Activated naive CD4-positive, alpha-beta T cell treated with anti-CD3 and anti-CD28 coated beads, Interleukin-2, amount 50 U/mL, for 24 hours (primary cell): ENCODE measurements at regions not wholly inside any gene's neighbourhood (a gene's known extent, or its start where the extent isn't known, plus 50 kb on each side); places are given as distances from the start of the nearest gene placed in this dataset.
A peak's percentile ranks its signal among the peaks of the same experiment; 100 is the strongest.

ENCODE experiments used
- H3K27ac Mint-ChIP-seq: one replicate; pipeline ENCODE4 v1.8.0; 2021; ENCODE audit warnings: mild to moderate bottlenecking, mixed read lengths
- H3K27me3 Mint-ChIP-seq: one replicate; pipeline ENCODE4 v1.8.0; 2021; ENCODE audit warnings: mixed read lengths
- H3K36me3 Mint-ChIP-seq: one replicate; pipeline ENCODE4 v1.8.0; 2021; ENCODE audit warnings: mixed read lengths
- H3K4me1 Mint-ChIP-seq: one replicate; pipeline ENCODE4 v1.8.0; 2021; ENCODE audit warnings: mixed read lengths
- H3K4me3 Mint-ChIP-seq: one replicate; pipeline ENCODE4 v1.8.0; 2021; ENCODE audit warnings: mild to moderate bottlenecking, mixed read lengths
- H3K9me3 Mint-ChIP-seq: one replicate; pipeline ENCODE4 v1.8.0; 2021; ENCODE audit warnings: mixed read lengths

DNA sequence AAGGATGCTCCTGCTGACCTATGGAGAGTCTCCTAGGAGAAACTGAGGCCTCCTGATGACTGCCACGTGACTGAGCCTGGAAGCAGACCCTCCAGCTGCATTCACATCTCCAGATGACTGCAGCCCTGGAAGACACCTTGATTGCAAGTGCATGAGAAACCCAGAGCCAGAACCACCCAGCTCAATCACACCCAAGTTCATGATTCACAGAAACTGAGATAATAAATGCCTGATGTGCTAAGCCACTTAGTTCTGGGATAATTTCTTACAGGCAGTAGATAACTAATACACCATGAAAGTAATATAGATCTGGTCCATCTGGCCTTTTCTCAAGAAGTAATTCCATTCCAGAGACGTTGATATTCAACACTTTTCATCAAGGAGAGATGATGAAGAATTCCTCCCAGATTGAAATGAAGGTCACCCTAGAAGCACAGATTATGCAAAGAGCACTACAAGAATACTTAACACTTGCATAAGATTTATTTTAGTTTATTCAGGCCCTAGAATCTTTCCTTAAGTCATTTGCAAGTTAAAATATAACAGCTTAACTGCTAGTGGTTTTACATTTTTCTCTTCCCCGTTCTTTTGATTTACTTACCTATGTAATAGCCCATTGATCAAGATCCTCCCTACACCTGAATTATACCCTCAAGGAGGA lies 208.2 kb upstream of the INHBA start:
- Mint-ChIP-seq H3K4me1 (no peaks in the 10 kb centered on the region), H3K27me3 (peaks cover 4% of the 10 kb centered on the region), H3K9me3 (peaks cover 4% of the 10 kb centered on the region), H3K4me3 (no peak overlapping the region), H3K36me3 (no peaks in the 10 kb centered on the region), H3K27ac (no peak overlapping the region)

DNA sequence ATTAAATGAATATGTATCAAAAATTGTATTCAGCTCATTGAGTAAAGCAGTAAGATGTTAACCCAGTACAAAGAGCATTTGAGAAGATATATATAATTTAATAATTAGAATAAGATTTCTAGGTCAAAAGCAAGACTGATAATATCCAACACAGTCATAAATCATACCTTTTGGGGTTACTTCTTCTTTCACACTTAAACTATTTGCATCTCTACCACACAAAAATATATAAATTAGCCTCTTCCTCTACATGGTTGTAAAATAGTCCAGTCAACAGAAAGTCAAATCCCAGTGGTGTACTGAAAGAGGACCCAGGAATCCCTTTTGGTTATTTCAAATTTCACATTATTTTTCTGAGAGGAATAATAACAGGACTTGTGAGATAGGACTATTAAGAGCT lies 204.6 kb upstream of the INHBA start:
- Mint-ChIP-seq H3K4me3 (no peak overlapping the region), H3K27me3 (peaks cover 4% of the 10 kb centered on the region), H3K36me3 (no peaks in the 10 kb centered on the region), H3K9me3 (peaks cover 4% of the 10 kb centered on the region), H3K4me1 (no peaks in the 10 kb centered on the region), H3K27ac (no peak overlapping the region)

DNA sequence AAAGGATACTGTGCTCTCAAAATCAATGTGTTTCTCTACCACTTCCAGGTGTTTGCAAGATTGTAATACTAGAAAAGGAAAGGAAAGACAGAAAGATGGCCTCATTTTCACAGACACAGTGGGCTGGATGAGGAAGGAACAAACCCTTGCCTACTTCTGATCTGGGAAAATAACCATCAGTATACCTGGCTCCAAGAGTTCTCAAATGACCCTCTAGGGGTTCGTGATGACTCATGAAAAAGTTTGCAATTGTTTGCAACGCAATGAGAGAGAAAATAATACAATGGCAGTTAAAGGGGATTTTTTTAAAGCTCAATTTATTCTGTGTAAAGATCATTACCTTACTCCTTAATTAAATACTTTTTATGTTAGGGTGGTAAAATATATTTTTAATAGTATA lies 197.6 kb upstream of the INHBA start:
- Mint-ChIP-seq H3K4me1 (no peaks in the 10 kb centered on the region), H3K4me3 (no peak overlapping the region), H3K27me3 (peaks cover 8% of the 10 kb centered on the region), H3K9me3 (no peaks in the 10 kb centered on the region), H3K36me3 (no peaks in the 10 kb centered on the region), H3K27ac (no peak overlapping the region)

DNA sequence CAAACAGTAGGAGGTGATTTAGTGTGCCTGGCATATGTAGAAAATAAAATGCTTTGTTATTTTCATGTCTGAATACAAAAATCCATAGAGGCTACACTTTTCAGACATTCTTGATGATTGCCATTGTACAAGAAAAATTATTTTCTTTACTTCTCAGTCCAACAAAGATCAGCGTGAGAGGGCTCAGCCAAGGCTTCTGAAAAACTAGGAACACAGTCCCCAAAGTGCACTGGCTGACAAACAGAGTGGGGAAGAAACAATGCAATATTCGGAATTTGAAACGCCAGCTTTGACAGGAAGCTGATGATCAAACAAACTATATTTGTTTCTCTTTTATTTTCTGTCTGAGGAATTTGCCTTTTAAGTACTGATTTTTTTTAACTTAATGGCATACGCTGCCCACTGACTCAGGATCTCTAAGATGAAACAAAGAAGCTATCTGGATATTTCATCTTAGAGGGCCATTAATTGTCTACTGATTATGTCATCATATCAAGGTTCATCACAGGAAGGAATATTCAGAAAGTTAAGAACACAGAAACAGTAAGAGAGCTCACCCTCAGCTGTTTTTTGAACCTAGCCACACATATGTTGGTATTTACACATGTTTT lies 197.0 kb upstream of the INHBA start:
- peaks cover 8% of the 10 kb centered on the region for H3K27me3 Mint-ChIP-seq
- no peaks in the 10 kb centered on the region for H3K36me3 Mint-ChIP-seq
- H3K4me3 Mint-ChIP-seq = no peak overlapping the region
- no peaks in the 10 kb centered on the region for H3K4me1 Mint-ChIP-seq
- H3K27ac Mint-ChIP-seq = no peak overlapping the region
- H3K9me3 Mint-ChIP-seq = no peaks in the 10 kb centered on the region

DNA sequence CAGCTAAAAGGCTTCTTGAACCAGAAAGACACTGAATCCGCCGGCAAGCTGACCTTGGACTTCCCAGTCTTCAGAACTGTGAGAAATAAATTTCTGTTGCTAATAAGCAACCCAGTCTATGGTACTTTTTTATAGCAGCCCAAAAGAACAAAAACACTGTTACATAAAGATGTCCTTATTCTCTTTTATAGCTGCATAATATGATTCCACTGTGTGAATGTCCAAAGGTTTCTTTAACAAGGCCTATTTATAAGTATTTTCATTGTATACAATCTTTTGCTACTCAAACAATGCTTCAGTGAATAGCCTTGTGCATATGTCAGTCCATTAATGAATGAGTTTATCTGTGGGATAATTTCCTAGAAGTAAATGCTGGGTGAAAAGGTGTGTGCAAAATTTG lies 190.8 kb upstream of the INHBA start:
- H3K4me1 Mint-ChIP-seq = no peaks in the 10 kb centered on the region
- no peak overlapping the region for H3K27ac Mint-ChIP-seq
- no peaks in the 10 kb centered on the region for H3K9me3 Mint-ChIP-seq
- H3K4me3 Mint-ChIP-seq = no peak overlapping the region
- H3K36me3 Mint-ChIP-seq = no peaks in the 10 kb centered on the region
- H3K27me3 Mint-ChIP-seq = peaks cover 8% of the 10 kb centered on the region

DNA sequence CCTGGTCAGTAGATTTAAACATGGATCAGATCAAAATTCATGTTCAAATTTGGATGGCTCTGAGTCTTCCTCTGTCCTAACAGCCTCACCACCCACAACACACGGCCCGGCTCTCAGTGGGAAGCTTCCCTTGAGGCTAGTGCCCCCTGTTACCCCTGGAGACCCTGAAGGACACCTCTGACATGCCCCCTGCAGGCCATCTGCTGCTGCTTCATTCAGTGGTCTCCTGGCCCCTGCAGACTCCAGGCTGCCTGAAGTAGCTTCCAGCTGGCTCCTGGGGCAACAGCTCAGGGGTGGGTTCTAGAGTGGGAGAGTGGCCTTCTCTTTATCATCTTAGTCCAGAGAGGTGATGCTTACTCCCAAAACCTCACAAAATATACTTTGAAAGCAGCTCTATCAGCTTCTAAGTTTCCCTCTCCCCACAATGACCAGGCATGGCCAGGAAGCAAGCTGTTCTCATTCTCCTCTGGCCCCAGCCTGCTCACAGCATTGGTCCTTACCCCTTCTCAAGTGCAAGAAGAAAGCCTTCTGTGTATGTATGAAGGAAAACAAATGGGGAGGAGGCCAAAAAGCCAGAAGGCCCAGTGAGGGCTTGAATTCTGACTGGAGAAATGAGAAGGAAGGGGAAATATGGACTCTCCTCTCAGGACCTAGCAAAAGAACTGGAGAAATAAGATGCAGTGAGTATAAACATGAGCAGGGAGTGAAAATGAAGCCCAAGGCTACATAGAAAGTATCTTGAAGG lies 189.6 kb upstream of the INHBA start:
- peaks cover 5% of the 10 kb centered on the region for H3K27me3 Mint-ChIP-seq
- no peaks in the 10 kb centered on the region for H3K9me3 Mint-ChIP-seq
- H3K36me3 Mint-ChIP-seq = no peaks in the 10 kb centered on the region
- no peak overlapping the region for H3K4me3 Mint-ChIP-seq
- no peaks in the 10 kb centered on the region for H3K4me1 Mint-ChIP-seq
- no peak overlapping the region for H3K27ac Mint-ChIP-seq

DNA sequence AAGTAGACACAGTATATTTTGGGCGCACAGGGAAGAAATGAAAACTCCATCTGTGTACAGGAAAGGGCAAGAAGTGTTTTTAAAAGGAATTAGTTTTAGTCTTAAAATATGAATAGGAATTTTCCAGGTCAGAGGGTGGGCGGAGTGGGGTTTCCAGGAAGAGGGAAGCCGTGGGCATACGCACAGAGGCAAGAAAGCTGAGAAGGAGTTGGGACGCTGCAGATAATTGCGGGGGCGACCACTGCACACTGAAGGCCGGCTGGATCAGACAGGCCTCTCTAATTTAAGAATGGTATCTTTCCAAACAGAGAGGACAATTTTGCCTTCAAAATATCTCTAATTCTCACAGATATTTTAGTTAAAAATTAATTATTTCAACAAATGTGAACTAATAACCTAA lies 189.1 kb upstream of the INHBA start:
- Mint-ChIP-seq H3K27ac (no peak overlapping the region), H3K9me3 (no peaks in the 10 kb centered on the region), H3K27me3 (peaks cover 3% of the 10 kb centered on the region), H3K4me1 (no peaks in the 10 kb centered on the region), H3K36me3 (no peaks in the 10 kb centered on the region), H3K4me3 (no peak overlapping the region)

DNA sequence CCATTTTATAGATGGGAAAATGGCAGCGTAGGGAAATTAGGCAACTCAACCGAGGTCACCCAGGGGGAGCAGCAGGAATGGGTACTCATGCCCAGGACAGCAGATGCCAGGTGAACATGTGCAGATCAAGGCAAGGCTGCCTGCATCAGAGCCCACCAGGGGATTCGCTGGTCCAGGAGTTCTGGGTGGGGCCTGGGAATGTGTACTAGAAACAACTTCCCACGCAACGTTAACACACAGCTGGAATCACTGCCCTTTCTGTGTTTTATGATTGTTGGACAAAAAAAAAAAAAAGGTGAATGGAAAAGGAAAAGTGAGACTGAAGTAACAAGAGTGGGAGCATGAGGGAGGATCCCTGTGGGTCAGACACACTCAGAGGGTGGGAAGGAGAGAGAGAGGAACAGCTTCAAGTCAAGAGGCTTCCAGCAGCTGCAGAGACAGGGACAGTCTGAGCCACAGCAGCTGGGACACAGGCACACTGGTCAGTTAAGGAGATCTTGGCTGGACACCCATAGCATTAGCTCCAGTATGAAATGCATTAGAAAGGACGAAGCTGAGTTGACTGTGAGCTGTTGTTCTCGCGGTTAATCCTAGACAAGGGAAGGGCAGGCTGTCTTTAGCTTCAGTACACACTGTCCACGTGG lies 187.9 kb upstream of the INHBA start:
- Mint-ChIP-seq H3K36me3 (no peaks in the 10 kb centered on the region), H3K4me3 (no peak overlapping the region), H3K27me3 (peaks cover 1% of the 10 kb centered on the region), H3K9me3 (no peaks in the 10 kb centered on the region), H3K4me1 (no peaks in the 10 kb centered on the region), H3K27ac (no peak overlapping the region)

DNA sequence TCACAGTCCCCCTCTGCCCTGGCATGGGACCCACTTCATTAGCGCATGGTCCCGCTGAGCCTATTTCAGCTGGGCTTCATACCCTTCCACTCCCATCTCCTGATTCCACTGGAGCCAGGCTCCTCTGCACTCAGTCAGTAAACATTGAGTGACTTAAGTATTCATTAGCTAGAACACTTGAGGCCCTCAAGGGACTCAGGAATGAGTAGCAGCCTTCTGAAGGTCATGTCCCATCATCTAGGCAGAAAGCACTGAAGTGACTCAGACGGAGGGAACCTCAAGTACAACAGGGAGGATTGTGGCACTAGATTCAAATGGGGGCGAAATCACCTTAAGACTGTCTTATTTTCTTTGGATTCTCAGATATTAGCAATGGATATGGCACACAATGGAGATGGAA lies 186.6 kb upstream of the INHBA start:
- no peaks in the 10 kb centered on the region for H3K9me3 Mint-ChIP-seq
- H3K4me1 Mint-ChIP-seq = peaks cover 6% of the 10 kb centered on the region
- H3K27me3 Mint-ChIP-seq = peaks cover 1% of the 10 kb centered on the region
- H3K4me3 Mint-ChIP-seq = no peak overlapping the region
- H3K36me3 Mint-ChIP-seq = no peaks in the 10 kb centered on the region
- H3K27ac Mint-ChIP-seq = no peak overlapping the region

DNA sequence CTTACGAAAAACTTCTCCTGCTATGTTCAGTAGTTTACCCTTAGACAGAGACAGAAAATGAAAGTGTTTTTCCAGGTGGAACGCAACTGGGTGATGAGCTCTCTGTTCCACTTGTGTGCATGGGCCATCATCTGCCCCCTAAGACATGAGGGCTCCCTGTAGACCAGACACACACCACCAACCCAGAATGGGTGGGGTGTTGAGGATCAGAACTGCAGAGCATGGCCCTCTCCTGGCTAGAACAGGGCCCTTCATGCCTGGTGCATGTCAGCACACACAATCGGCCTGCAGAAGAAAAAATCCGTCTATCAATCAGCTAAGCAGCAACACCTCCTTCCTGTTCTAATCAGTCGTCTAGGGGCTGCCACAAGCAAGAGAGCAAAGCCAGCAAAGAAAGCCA lies 186.2 kb upstream of the INHBA start:
- Mint-ChIP-seq H3K4me1 (peaks cover 6% of the 10 kb centered on the region), H3K27ac (no peak overlapping the region), H3K9me3 (no peaks in the 10 kb centered on the region)

DNA sequence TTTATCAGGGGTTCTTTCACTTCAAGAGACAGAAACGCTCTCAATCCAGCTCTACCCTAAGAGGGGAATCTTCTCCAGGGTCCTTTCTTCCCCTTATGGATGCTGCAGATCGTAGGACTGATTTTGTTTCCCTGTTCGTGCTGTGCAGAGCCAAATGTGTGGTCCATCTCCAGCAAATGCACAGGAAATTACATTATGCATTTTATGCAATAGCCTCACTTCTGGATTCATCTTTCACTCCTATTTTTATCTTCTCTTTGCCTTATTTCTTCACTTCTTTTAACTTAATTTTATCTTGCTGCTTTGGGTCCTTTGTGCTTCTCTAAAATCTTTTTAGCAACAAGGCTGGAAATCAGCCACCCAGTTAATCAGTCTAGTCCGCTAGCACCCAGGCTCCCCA lies 184.5 kb upstream of the INHBA start:
- Mint-ChIP-seq H3K27me3 (no peaks in the 10 kb centered on the region), H3K9me3 (peaks cover under 1% of the 10 kb centered on the region), H3K27ac (no peak overlapping the region), H3K4me3 (no peak overlapping the region), H3K36me3 (no peaks in the 10 kb centered on the region), H3K4me1 (peaks cover 13% of the 10 kb centered on the region)

More for the DNA sequence above, 186.2 kb upstream of the INHBA start:
- H3K36me3 Mint-ChIP-seq = no peaks in the 10 kb centered on the region
- peaks cover 1% of the 10 kb centered on the region for H3K27me3 Mint-ChIP-seq
- H3K4me3 Mint-ChIP-seq = no peak overlapping the region

DNA sequence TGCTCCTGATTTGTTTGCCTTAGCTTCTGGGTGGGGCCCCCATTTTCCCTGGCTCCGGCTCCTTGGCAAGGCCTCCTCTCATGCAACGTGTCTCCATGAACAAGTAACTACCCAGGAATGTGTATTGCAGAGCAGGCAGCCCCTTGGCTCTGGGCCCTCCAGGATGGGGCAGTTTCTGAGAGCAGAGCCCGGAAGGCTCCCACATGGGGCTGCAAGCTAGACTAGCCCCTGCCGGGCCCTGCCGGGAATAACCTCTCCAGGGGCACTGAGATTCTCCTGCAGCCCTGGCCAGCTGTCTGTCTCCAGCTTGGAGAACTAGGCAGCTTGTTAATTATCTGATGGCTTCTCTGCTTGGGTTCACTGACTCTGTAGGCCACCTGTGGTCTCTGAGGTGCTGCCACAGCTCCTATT lies 184.0 kb upstream of the INHBA start:
- Mint-ChIP-seq H3K27ac (no peak overlapping the region), H3K36me3 (peaks cover 2% of the 10 kb centered on the region), H3K4me3 (no peak overlapping the region), H3K9me3 (peaks cover 6% of the 10 kb centered on the region), H3K27me3 (no peaks in the 10 kb centered on the region), H3K4me1 (peaks cover 18% of the 10 kb centered on the region)

DNA sequence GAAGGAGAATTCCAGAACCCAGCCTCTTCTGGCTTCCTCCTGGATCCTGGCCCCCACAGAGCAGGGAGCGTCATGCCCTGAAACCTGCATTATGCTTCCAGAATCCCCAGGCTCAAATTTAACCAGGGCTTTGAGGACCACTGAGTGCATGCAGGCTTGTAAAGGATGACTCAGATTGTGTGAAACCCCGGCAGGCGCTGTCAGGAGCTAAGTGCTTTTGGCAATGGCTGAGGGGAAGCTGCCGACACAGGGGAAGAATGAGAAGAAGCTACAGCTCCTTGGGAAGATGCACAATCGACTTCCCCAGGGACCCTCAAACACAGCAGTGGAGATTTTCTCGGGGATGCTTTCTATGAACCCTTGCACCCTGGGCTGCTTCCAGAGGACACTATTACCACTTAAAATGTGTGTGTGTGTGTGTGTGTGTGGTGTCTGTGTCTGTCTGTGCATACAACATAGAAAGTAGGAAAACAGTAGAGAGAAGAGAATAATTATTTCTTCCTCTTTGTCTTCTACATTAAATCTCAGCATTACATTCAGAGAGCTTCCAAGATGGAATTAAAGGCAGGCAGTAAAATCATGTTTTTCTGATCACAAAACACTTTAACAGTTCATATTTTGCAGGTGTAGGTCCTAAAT lies 183.5 kb upstream of the INHBA start:
- H3K9me3 Mint-ChIP-seq = peaks cover 6% of the 10 kb centered on the region
- H3K36me3 Mint-ChIP-seq = peaks cover 5% of the 10 kb centered on the region
- no peak overlapping the region for H3K4me3 Mint-ChIP-seq
- H3K27me3 Mint-ChIP-seq = no peaks in the 10 kb centered on the region
- H3K4me1 Mint-ChIP-seq = peaks cover 23% of the 10 kb centered on the region
- no peak overlapping the region for H3K27ac Mint-ChIP-seq

DNA sequence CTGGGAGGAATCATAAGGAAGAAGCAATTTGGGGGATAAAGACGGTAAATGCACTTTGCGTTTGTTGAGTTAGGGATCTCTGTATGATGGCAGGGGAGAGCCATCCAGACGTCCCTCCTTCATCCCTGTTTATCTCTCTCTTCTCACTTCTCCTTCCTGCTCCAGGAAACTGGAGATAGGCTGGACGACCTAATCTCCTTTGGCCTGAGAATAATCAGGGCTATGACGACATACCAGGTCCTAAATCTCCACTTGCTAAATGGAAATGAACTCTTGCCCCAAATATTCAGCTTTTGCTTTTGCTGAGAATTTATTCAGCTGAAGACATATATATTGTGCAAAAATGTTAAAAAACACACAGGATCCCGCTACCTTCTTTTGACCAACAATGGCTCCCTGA lies 182.9 kb upstream of the INHBA start:
- H3K4me1 Mint-ChIP-seq = peaks cover 29% of the 10 kb centered on the region
- no peak overlapping the region for H3K4me3 Mint-ChIP-seq
- no peaks in the 10 kb centered on the region for H3K27me3 Mint-ChIP-seq
- peaks cover 6% of the 10 kb centered on the region for H3K9me3 Mint-ChIP-seq
- H3K27ac Mint-ChIP-seq = no peak overlapping the region
- peaks cover 6% of the 10 kb centered on the region for H3K36me3 Mint-ChIP-seq

DNA sequence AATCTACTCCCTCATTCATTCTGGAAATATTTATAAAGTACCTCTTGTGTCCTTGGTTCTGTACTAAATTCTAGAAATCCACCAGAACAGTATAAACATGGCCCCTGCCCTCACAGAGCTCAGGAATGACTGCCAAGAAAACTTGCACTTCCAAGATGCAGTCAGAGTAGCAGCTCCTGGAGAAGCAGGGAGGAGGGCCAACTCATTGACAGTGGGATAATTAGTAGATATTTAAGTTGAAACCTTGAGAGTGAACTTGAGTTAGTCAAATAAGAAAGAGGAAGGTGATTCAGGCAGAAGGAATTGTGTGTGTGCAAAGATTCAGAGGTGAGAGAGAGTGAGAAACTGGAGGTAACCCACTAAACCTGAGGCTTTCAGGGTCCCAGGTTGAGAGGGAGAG lies 182.2 kb upstream of the INHBA start:
- H3K4me3 Mint-ChIP-seq = no peak overlapping the region
- peaks cover 34% of the 10 kb centered on the region for H3K4me1 Mint-ChIP-seq
- H3K36me3 Mint-ChIP-seq = peaks cover 8% of the 10 kb centered on the region
- H3K27me3 Mint-ChIP-seq = no peaks in the 10 kb centered on the region
- peaks cover 6% of the 10 kb centered on the region for H3K9me3 Mint-ChIP-seq
- peak overlapping the region; percentile 36 for H3K27ac Mint-ChIP-seq
